ENCODE measurements at regions not wholly inside any gene's neighbourhood (a gene's known extent, or its start where the extent isn't known, plus 50 kb on each side); places are given as distances from the start of the nearest gene placed in this dataset.

- no peak overlapping the region for H3K27ac ChIP-seq (ENCODE audit: low read length)
- 88% methylated on average over 5 of the region's 9 CpGs for WGBS (ENCODE audit: insufficient coverage)
- no peak for DNase-seq
- no peaks in the 10 kb centered on the region for H3K9me3 ChIP-seq (replicated peaks; ENCODE audit: control insufficient read depth, low read depth, low read length)
- H3K36me3 ChIP-seq (ENCODE audit: control insufficient read depth, insufficient read depth, low read length) = no peaks in the 10 kb centered on the region
- no peak overlapping the region for H3K4me3 ChIP-seq (ENCODE audit: low read length)
- H3K27me3 ChIP-seq (ENCODE audit: control insufficient read depth, insufficient read depth, low read length) = no peaks in the 10 kb centered on the region
- H3K4me1 ChIP-seq (ENCODE audit: control insufficient read depth, insufficient read depth, low read length) = peaks cover 4% of the 10 kb centered on the region
Measured at GRCh38 chr3:30439451-30440053, 166.8 kb upstream of the TGFBR2 start.

- H3K4me1 ChIP-seq (ENCODE audit: control insufficient read depth, insufficient read depth, low read length) = peaks cover 4% of the 10 kb centered on the region
- WGBS (ENCODE audit: insufficient coverage) = no CpG with 5 or more reads among the region's 2 CpGs
- H3K4me3 ChIP-seq (ENCODE audit: low read length) = no peak overlapping the region
- no peak overlapping the region for H3K27ac ChIP-seq (ENCODE audit: low read length)
- H3K27me3 ChIP-seq (ENCODE audit: control insufficient read depth, insufficient read depth, low read length) = no peaks in the 10 kb centered on the region
- no peaks in the 10 kb centered on the region for H3K36me3 ChIP-seq (ENCODE audit: control insufficient read depth, insufficient read depth, low read length)
- H3K9me3 ChIP-seq (replicated peaks; ENCODE audit: control insufficient read depth, low read depth, low read length) = no peaks in the 10 kb centered on the region
- peak; percentile 19 for DNase-seq
Measured at GRCh38 chr3:30440147-30440604, 166.2 kb upstream of the TGFBR2 start.

GRCh38 chr3:30440880-30441279, 165.5 kb upstream of the TGFBR2 start:
- DNase-seq = peak; percentile 21
- H3K9me3 ChIP-seq (replicated peaks; ENCODE audit: control insufficient read depth, low read depth, low read length) = no peaks in the 10 kb centered on the region
- no CpG with 5 or more reads among the region's 3 CpGs for WGBS (ENCODE audit: insufficient coverage)
- H3K27me3 ChIP-seq (ENCODE audit: control insufficient read depth, insufficient read depth, low read length) = no peaks in the 10 kb centered on the region
- no peaks in the 10 kb centered on the region for H3K36me3 ChIP-seq (ENCODE audit: control insufficient read depth, insufficient read depth, low read length)
- H3K4me1 ChIP-seq (ENCODE audit: control insufficient read depth, insufficient read depth, low read length) = peaks cover 4% of the 10 kb centered on the region
- no peak overlapping the region for H3K27ac ChIP-seq (ENCODE audit: low read length)
- no peak overlapping the region for H3K4me3 ChIP-seq (ENCODE audit: low read length)

GRCh38 chr3:30443756-30444673, 162.4 kb upstream of the TGFBR2 start:
- whole genome bisulfite sequencing (ENCODE audit: insufficient coverage) = no CpG with 5 or more reads among the region's 6 CpGs
- no peak for DNase-seq

GRCh38 chr3:30448450-30449289, 157.7 kb upstream of the TGFBR2 start:
- Histone ChIP-seq H3K4me3 (ENCODE audit: low read length) (no peak overlapping the region), H3K27me3 (ENCODE audit: control insufficient read depth, insufficient read depth, low read length) (no peaks in the 10 kb centered on the region), H3K4me1 (ENCODE audit: control insufficient read depth, insufficient read depth, low read length) (no peaks in the 10 kb centered on the region), H3K27ac (ENCODE audit: low read length) (no peak overlapping the region), H3K9me3 (replicated peaks; ENCODE audit: control insufficient read depth, low read depth, low read length) (peaks cover 4% of the 10 kb centered on the region), H3K36me3 (ENCODE audit: control insufficient read depth, insufficient read depth, low read length) (no peaks in the 10 kb centered on the region)
- WGBS (ENCODE audit: insufficient coverage) = 53% methylated on average over 3 of the region's 5 CpGs
- no peak for DNase-seq

More at GRCh38 chr3:30443756-30444673, 162.4 kb upstream of the TGFBR2 start:
- no peak overlapping the region for H3K27ac ChIP-seq (ENCODE audit: low read length)
- no peak overlapping the region for H3K4me3 ChIP-seq (ENCODE audit: low read length)
- no peaks in the 10 kb centered on the region for H3K4me1 ChIP-seq (ENCODE audit: control insufficient read depth, insufficient read depth, low read length)
- no peaks in the 10 kb centered on the region for H3K36me3 ChIP-seq (ENCODE audit: control insufficient read depth, insufficient read depth, low read length)
- H3K9me3 ChIP-seq (replicated peaks; ENCODE audit: control insufficient read depth, low read depth, low read length) = no peaks in the 10 kb centered on the region
- H3K27me3 ChIP-seq (ENCODE audit: control insufficient read depth, insufficient read depth, low read length) = no peaks in the 10 kb centered on the region

- H3K4me3 ChIP-seq (ENCODE audit: low read length) = no peak overlapping the region
- H3K9me3 ChIP-seq (replicated peaks; ENCODE audit: control insufficient read depth, low read depth, low read length) = peaks cover 4% of the 10 kb centered on the region
- no peaks in the 10 kb centered on the region for H3K36me3 ChIP-seq (ENCODE audit: control insufficient read depth, insufficient read depth, low read length)
- H3K27me3 ChIP-seq (ENCODE audit: control insufficient read depth, insufficient read depth, low read length) = no peaks in the 10 kb centered on the region
- DNase-seq = no peak
- no peaks in the 10 kb centered on the region for H3K4me1 ChIP-seq (ENCODE audit: control insufficient read depth, insufficient read depth, low read length)
- no CpG with 5 or more reads among the region's 1 CpG for WGBS (ENCODE audit: insufficient coverage)
- H3K27ac ChIP-seq (ENCODE audit: low read length) = no peak overlapping the region
Measured at GRCh38 chr3:30449290-30449632, 157.1 kb upstream of the TGFBR2 start.

GRCh38 chr3:30452446-30452845, 154.0 kb upstream of the TGFBR2 start:
- no peak for DNase-seq
- no peaks in the 10 kb centered on the region for H3K4me1 ChIP-seq (ENCODE audit: control insufficient read depth, insufficient read depth, low read length)
- no peak overlapping the region for H3K4me3 ChIP-seq (ENCODE audit: low read length)
- no CpG with 5 or more reads among the region's 3 CpGs for WGBS (ENCODE audit: insufficient coverage)
- H3K27me3 ChIP-seq (ENCODE audit: control insufficient read depth, insufficient read depth, low read length) = no peaks in the 10 kb centered on the region
- no peak overlapping the region for H3K27ac ChIP-seq (ENCODE audit: low read length)
- peaks cover 4% of the 10 kb centered on the region for H3K9me3 ChIP-seq (replicated peaks; ENCODE audit: control insufficient read depth, low read depth, low read length)
- H3K36me3 ChIP-seq (ENCODE audit: control insufficient read depth, insufficient read depth, low read length) = no peaks in the 10 kb centered on the region

- no peaks in the 10 kb centered on the region for H3K36me3 ChIP-seq (ENCODE audit: control insufficient read depth, insufficient read depth, low read length)
- H3K27me3 ChIP-seq (ENCODE audit: control insufficient read depth, insufficient read depth, low read length) = no peaks in the 10 kb centered on the region
- peak; percentile 74 for DNase-seq
- peaks cover 4% of the 10 kb centered on the region for H3K9me3 ChIP-seq (replicated peaks; ENCODE audit: control insufficient read depth, low read depth, low read length)
- no peak overlapping the region for H3K27ac ChIP-seq (ENCODE audit: low read length)
- no peaks in the 10 kb centered on the region for H3K4me1 ChIP-seq (ENCODE audit: control insufficient read depth, insufficient read depth, low read length)
- no peak overlapping the region for H3K4me3 ChIP-seq (ENCODE audit: low read length)
- WGBS (ENCODE audit: insufficient coverage) = no CpG with 5 or more reads among the region's 4 CpGs
Measured at GRCh38 chr3:30453360-30454039, 152.9 kb upstream of the TGFBR2 start.

- H3K4me1 ChIP-seq (ENCODE audit: control insufficient read depth, insufficient read depth, low read length) = no peaks in the 10 kb centered on the region
- no peak overlapping the region for H3K27ac ChIP-seq (ENCODE audit: low read length)
- no peak for DNase-seq
- no peak overlapping the region for H3K4me3 ChIP-seq (ENCODE audit: low read length)
- no peaks in the 10 kb centered on the region for H3K27me3 ChIP-seq (ENCODE audit: control insufficient read depth, insufficient read depth, low read length)
- H3K36me3 ChIP-seq (ENCODE audit: control insufficient read depth, insufficient read depth, low read length) = no peaks in the 10 kb centered on the region
- H3K9me3 ChIP-seq (replicated peaks; ENCODE audit: control insufficient read depth, low read depth, low read length) = peaks cover 8% of the 10 kb centered on the region
- 67% methylated on average over 1 of the region's 1 CpG for WGBS (ENCODE audit: insufficient coverage)
Measured at GRCh38 chr3:30454636-30455035, 151.8 kb upstream of the TGFBR2 start.
